ENCODE measurements at regions not wholly inside any gene's neighbourhood (a gene's known extent, or its start where the extent isn't known, plus 50 kb on each side); places are given as distances from the start of the nearest gene placed in this dataset.

GRCh38 chr4:137664046-137664387 is 131.7 kb upstream of the PCDH18 start:
- no peak for TF ChIP-seq CTCF (IDR thresholded peaks at IDR 0.05; ENCODE audit: control insufficient read depth, extremely low read depth, insufficient read depth)
- no peak overlapping the region for H3K4me3 ChIP-seq (ENCODE audit: low read depth, low read length)
- DNase-seq (ENCODE audit: low read depth): no peak

GRCh38 chr4:137663251-137664045 is 131.2 kb upstream of the PCDH18 start:
- H3K4me3 ChIP-seq (ENCODE audit: low read depth, low read length): no peak overlapping the region
- no peak for DNase-seq (ENCODE audit: low read depth)
- TF ChIP-seq CTCF (IDR thresholded peaks at IDR 0.05; ENCODE audit: control insufficient read depth, extremely low read depth, insufficient read depth): no peak

- DNase-seq (ENCODE audit: low read depth): no peak
Observed at GRCh38 chr4:137661693-137662092, 129.4 kb upstream of the PCDH18 start.

GRCh38 chr4:137660211-137660610 is 127.9 kb upstream of the PCDH18 start:
- no peak overlapping the region for H3K4me3 ChIP-seq (ENCODE audit: low read depth, low read length)
- no peak for DNase-seq (ENCODE audit: low read depth)
- no peak for TF ChIP-seq CTCF (IDR thresholded peaks at IDR 0.05; ENCODE audit: control insufficient read depth, extremely low read depth, insufficient read depth)

More at GRCh38 chr4:137661693-137662092, 129.4 kb upstream of the PCDH18 start:
- TF ChIP-seq CTCF (IDR thresholded peaks at IDR 0.05; ENCODE audit: control insufficient read depth, extremely low read depth, insufficient read depth): no peak
- no peak overlapping the region for H3K4me3 ChIP-seq (ENCODE audit: low read depth, low read length)

GRCh38 chr4:137659431-137659830 is 127.1 kb upstream of the PCDH18 start:
- H3K4me3 ChIP-seq (ENCODE audit: low read depth, low read length): no peak overlapping the region
- DNase-seq (ENCODE audit: low read depth): no peak
- TF ChIP-seq CTCF (IDR thresholded peaks at IDR 0.05; ENCODE audit: control insufficient read depth, extremely low read depth, insufficient read depth): no peak

GRCh38 chr4:137656661-137657060 is 124.4 kb upstream of the PCDH18 start:
- H3K4me3 ChIP-seq (ENCODE audit: low read depth, low read length): no peak overlapping the region
- no peak for TF ChIP-seq CTCF (IDR thresholded peaks at IDR 0.05; ENCODE audit: control insufficient read depth, extremely low read depth, insufficient read depth)
- no peak for DNase-seq (ENCODE audit: low read depth)

GRCh38 chr4:137655302-137655701 is 123.0 kb upstream of the PCDH18 start:
- H3K4me3 ChIP-seq (ENCODE audit: low read depth, low read length): no peak overlapping the region
- no peak for DNase-seq (ENCODE audit: low read depth)
- TF ChIP-seq CTCF (IDR thresholded peaks at IDR 0.05; ENCODE audit: control insufficient read depth, extremely low read depth, insufficient read depth): no peak
